Right cardiac atrium (tissue), 5 donors: ENCODE measurements at regions not wholly inside any gene's neighbourhood (a gene's known extent, or its start where the extent isn't known, plus 50 kb on each side); places are given as distances from the start of the nearest gene placed in this dataset.
A peak's percentile ranks its signal among the peaks of the same experiment; 100 is the strongest.

Source experiments
- ATAC-seq, 2 donors: fragments of 200-7000 bp; cut with Tn5 transposase; one replicate each; pipeline versions ENCODE4 v1.8.0 to v1.9.1; 2020; ENCODE audit warnings: moderate library complexity in 2 of 2, mild to moderate bottlenecking in 1 of 2
- DNase-seq, 3 donors: peaks; one replicate each; pipeline ENCODE4 v3.0.0-alpha.2; 2020
- H3K27ac ChIP-seq: one replicate; pipeline ENCODE4 v1.5.1; 2013; ENCODE audit warnings: mild to moderate bottlenecking, low read length, control low read depth, moderate library complexity
- H3K27me3 ChIP-seq: one replicate; pipeline ENCODE4 v1.6.1; 2013; ENCODE audit not compliant: control insufficient read depth, insufficient read depth
- H3K4me1 ChIP-seq: one replicate; pipeline ENCODE4 v1.6.1; 2013; ENCODE audit warnings: low read length; ENCODE audit not compliant: control insufficient read depth, insufficient read depth
- H3K4me3 ChIP-seq: one replicate; pipeline ENCODE4 v1.5.1; 2013; ENCODE audit warnings: low read length, control low read depth
- H3K9me3 ChIP-seq: one replicate; pipeline ENCODE4 v1.6.1; 2013; ENCODE audit warnings: low read length; ENCODE audit not compliant: control insufficient read depth
- WGBS: extraction: QIAGEN DNeasy Blood & Tissue Kit; methylation state at CpG from one replicate; pipeline ENCODE4 v1.1.7; 2013; 5-methylcytosine and 5-hydroxymethylcytosine counted together
- intact Hi-C, 4 donors: fragments of 100-400 bp; cut with DNase I; formaldehyde crosslinking; loops; one replicate each; pipeline versions ENCODE4 v1.11.0 to v1.14.0; 2022 to 2023
- donor health status: healthy with polysubstance abuse.
- donor health status: DM: no; HTN: yes; CAD: no.
- donor health status: DM: no; HTN: no; CAD: no.
- donor health status: DM: no; HTN: yes; CAD: no; lungs with severe emphysema.
- donor health status: DM: yes; HTN: yes; CAD: no.

GRCh38 chr9:99678566-99678965 lies 143.1 kb upstream of the NR4A3 start:
- intact Hi-C loops = no loop called here
- Histone ChIP-seq H3K4me1 (no peaks in the 10 kb centered on the region), H3K9me3 (no peaks in the 10 kb centered on the region), H3K27me3 (no peaks in the 10 kb centered on the region), H3K27ac (no peak overlapping the region), H3K4me3 (no peak overlapping the region)
- ATAC-seq (no peak), DNase-seq (no peak)

- DNase-seq = no peak
- no peaks in the 10 kb centered on the region for H3K4me1 ChIP-seq
- no peak overlapping the region for H3K4me3 ChIP-seq
- no peak overlapping the region for H3K27ac ChIP-seq
- WGBS = 71% methylated on average over 1 of the region's 1 CpG
- no peaks in the 10 kb centered on the region for H3K27me3 ChIP-seq
- intact Hi-C loops = no loop called here
- ATAC-seq = no peak
- H3K9me3 ChIP-seq = no peaks in the 10 kb centered on the region
These were observed 141.5 kb upstream of the NR4A3 start for GRCh38 chr9:99680191-99680590.

- no peaks in the 10 kb centered on the region for H3K9me3 ChIP-seq
- intact Hi-C loops = no loop called here
- ATAC-seq (no peak), DNase-seq (no peak)
- no peaks in the 10 kb centered on the region for H3K27me3 ChIP-seq
- H3K4me3 ChIP-seq = no peak overlapping the region
- H3K4me1 ChIP-seq = no peaks in the 10 kb centered on the region
- no peak overlapping the region for H3K27ac ChIP-seq
These were observed 140.6 kb upstream of the NR4A3 start for GRCh38 chr9:99681113-99681512.

GRCh38 chr9:99682378-99682777 lies 139.3 kb upstream of the NR4A3 start:
- no peaks in the 10 kb centered on the region for H3K4me1 ChIP-seq
- H3K4me3 ChIP-seq = no peak overlapping the region
- 97% methylated on average over 1 of the region's 1 CpG for WGBS
- H3K9me3 ChIP-seq = no peaks in the 10 kb centered on the region
- DNase-seq = no peak
- no peak for ATAC-seq
- intact Hi-C loops = no loop called here
- H3K27me3 ChIP-seq = no peaks in the 10 kb centered on the region
- no peak overlapping the region for H3K27ac ChIP-seq

GRCh38 chr9:99682870-99683269 lies 138.8 kb upstream of the NR4A3 start:
- no peak for ATAC-seq
- Histone ChIP-seq H3K9me3 (no peaks in the 10 kb centered on the region), H3K4me3 (no peak overlapping the region), H3K4me1 (no peaks in the 10 kb centered on the region), H3K27ac (no peak overlapping the region), H3K27me3 (no peaks in the 10 kb centered on the region)
- 63% methylated on average over 2 of the region's 2 CpGs for WGBS
- intact Hi-C loops = no loop called here
- DNase-seq = no peak

GRCh38 chr9:99690573-99690972 lies 131.1 kb upstream of the NR4A3 start:
- ATAC-seq (peak; percentile 40 to 44), DNase-seq (peak in 2 of 3 donors; percentile 37 to 67)
- Histone ChIP-seq H3K27ac (no peak overlapping the region), H3K9me3 (no peaks in the 10 kb centered on the region), H3K27me3 (no peaks in the 10 kb centered on the region), H3K4me1 (no peaks in the 10 kb centered on the region), H3K4me3 (no peak overlapping the region)
- intact Hi-C loops = no loop called here
- WGBS = 47% methylated on average over 4 of the region's 4 CpGs

GRCh38 chr9:99693888-99694287 lies 127.8 kb upstream of the NR4A3 start:
- intact Hi-C loops = no loop called here
- WGBS = 67% methylated on average over 3 of the region's 3 CpGs
- ATAC-seq = no peak

GRCh38 chr9:99694393-99694792 lies 127.3 kb upstream of the NR4A3 start:
- ATAC-seq (no peak), DNase-seq (no peak)
- intact Hi-C loops = no loop called here
- Histone ChIP-seq H3K27ac (no peak overlapping the region), H3K4me1 (no peaks in the 10 kb centered on the region), H3K9me3 (no peaks in the 10 kb centered on the region), H3K27me3 (no peaks in the 10 kb centered on the region), H3K4me3 (no peak overlapping the region)
- 84% methylated on average over 1 of the region's 1 CpG for WGBS

More at GRCh38 chr9:99693888-99694287, 127.8 kb upstream of the NR4A3 start:
- Histone ChIP-seq H3K4me1 (no peaks in the 10 kb centered on the region), H3K27ac (no peak overlapping the region), H3K27me3 (no peaks in the 10 kb centered on the region), H3K4me3 (no peak overlapping the region), H3K9me3 (no peaks in the 10 kb centered on the region)
- DNase-seq = no peak

- Histone ChIP-seq H3K27me3 (no peaks in the 10 kb centered on the region), H3K4me3 (no peak overlapping the region), H3K4me1 (no peaks in the 10 kb centered on the region), H3K9me3 (no peaks in the 10 kb centered on the region), H3K27ac (no peak overlapping the region)
- WGBS = 91% methylated on average over 3 of the region's 3 CpGs
- DNase-seq = no peak
- no peak for ATAC-seq
- intact Hi-C loops = no loop called here
These were observed 122.3 kb upstream of the NR4A3 start for GRCh38 chr9:99699396-99699795.

GRCh38 chr9:99712214-99712613 lies 109.5 kb upstream of the NR4A3 start:
- no peaks in the 10 kb centered on the region for H3K27me3 ChIP-seq
- intact Hi-C loops = no loop called here

GRCh38 chr9:99713838-99714306 lies 107.8 kb upstream of the NR4A3 start:
- Histone ChIP-seq H3K4me1 (no peaks in the 10 kb centered on the region), H3K9me3 (no peaks in the 10 kb centered on the region), H3K4me3 (no peak overlapping the region), H3K27me3 (no peaks in the 10 kb centered on the region), H3K27ac (no peak overlapping the region)
- intact Hi-C loops = no loop called here
- 91% methylated on average over 3 of the region's 3 CpGs for WGBS
- DNase-seq = no peak
- no peak for ATAC-seq

More at GRCh38 chr9:99712214-99712613, 109.5 kb upstream of the NR4A3 start:
- no peak for DNase-seq
- Histone ChIP-seq H3K4me3 (no peak overlapping the region), H3K9me3 (no peaks in the 10 kb centered on the region), H3K27ac (no peak overlapping the region), H3K4me1 (no peaks in the 10 kb centered on the region)
- no peak for ATAC-seq

GRCh38 chr9:99718631-99719030 lies 103.1 kb upstream of the NR4A3 start:
- Histone ChIP-seq H3K27ac (no peak overlapping the region), H3K4me3 (no peak overlapping the region), H3K4me1 (no peaks in the 10 kb centered on the region), H3K9me3 (no peaks in the 10 kb centered on the region), H3K27me3 (no peaks in the 10 kb centered on the region)
- DNase-seq (no peak), ATAC-seq (no peak)
- intact Hi-C loops = no loop called here
